ENCODE measurements at regions not wholly inside any gene's neighbourhood (a gene's known extent, or its start where the extent isn't known, plus 50 kb on each side); places are given as distances from the start of the nearest gene placed in this dataset.

DNA sequence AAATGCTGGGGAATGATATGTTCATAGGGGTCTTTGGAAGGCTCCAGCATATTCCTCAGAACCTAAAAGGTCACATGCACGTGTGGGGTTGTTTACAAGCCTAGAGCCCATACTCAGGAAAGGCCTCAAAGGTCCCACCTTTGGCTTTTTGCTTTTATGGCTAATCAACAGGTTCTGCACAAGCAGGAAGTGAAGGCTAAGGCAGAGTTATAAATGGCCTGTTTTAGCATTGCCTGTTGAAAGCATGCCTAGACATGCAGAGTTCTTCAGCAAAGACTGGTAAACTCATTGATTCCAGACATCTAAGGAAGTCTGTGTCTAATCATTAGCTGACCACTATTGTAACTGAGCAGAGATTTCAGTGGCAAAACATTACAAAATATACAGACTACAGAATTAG lies 198.3 kb downstream of the KCNRG start:
- TF ChIP-seq CTCF (IDR thresholded peaks at IDR 0.05) (no peak), POLR2A (IDR thresholded peaks at IDR 0.05) (no peak)

All from heart left ventricle (tissue), 13 donors.